ENCODE measurements at regions not wholly inside any gene's neighbourhood (a gene's known extent, or its start where the extent isn't known, plus 50 kb on each side); places are given as distances from the start of the nearest gene placed in this dataset.

DNA sequence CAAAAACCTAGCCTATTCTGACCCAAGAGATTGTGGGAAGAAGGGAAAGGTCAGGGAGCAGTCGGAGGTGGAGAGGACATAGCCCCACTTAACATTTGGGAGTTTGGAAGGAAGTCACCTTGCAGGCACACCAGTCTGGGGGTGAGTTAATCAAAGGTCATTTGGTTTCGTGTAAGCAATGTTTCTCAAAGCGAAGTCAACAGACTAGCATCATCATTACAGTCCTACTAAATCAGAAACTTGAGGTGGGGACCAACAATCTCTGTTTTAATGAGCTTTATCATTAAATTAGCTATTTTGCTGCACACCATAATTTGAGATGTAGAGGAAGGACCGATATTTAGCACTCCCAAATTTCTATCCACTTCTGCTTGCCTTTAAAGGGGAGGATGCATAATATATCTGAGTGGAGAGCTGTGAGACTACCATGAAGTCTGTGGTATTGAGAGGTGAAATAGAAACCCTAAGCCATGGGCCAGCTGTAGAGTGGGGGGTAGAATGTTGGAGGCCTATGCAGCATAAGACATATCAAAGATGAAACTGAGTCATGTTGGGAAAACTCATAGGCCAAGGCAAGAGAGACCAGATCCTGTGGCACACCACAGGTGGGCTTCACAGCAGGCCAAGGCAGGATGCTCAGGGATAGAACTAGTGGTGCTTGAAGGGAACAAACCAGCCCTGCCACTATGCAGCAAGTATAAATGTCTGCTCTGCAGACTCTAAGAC, 141.7 kb upstream of the ANKFN1 start:
- TF ChIP-seq, protein P1, sequence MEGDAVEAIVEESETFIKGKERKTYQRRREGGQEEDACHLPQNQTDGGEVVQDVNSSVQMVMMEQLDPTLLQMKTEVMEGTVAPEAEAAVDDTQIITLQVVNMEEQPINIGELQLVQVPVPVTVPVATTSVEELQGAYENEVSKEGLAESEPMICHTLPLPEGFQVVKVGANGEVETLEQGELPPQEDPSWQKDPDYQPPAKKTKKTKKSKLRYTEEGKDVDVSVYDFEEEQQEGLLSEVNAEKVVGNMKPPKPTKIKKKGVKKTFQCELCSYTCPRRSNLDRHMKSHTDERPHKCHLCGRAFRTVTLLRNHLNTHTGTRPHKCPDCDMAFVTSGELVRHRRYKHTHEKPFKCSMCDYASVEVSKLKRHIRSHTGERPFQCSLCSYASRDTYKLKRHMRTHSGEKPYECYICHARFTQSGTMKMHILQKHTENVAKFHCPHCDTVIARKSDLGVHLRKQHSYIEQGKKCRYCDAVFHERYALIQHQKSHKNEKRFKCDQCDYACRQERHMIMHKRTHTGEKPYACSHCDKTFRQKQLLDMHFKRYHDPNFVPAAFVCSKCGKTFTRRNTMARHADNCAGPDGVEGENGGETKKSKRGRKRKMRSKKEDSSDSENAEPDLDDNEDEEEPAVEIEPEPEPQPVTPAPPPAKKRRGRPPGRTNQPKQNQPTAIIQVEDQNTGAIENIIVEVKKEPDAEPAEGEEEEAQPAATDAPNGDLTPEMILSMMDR (IDR thresholded peaks at IDR 0.05), result no peak
- no peak for ATAC-seq
- intact Hi-C loops (cut with DNase I), result no loop called here
- no peak for DNase-seq
- Histone ChIP-seq H3K27ac (no peak overlapping the region), H3K36me3 (no peaks in the 10 kb centered on the region), H3K9me3 (no peaks in the 10 kb centered on the region), H3K4me1 (no peaks in the 10 kb centered on the region), H3K4me3 (no peak overlapping the region), H3K27me3 (peaks cover 0 to 3% (median 0%) of the 10 kb centered on the region in 4 donors)
- no peak for FAIRE-seq
- 59 to 73% methylated on average over 4 of the region's 4 CpGs for WGBS, 2 donors

DNA sequence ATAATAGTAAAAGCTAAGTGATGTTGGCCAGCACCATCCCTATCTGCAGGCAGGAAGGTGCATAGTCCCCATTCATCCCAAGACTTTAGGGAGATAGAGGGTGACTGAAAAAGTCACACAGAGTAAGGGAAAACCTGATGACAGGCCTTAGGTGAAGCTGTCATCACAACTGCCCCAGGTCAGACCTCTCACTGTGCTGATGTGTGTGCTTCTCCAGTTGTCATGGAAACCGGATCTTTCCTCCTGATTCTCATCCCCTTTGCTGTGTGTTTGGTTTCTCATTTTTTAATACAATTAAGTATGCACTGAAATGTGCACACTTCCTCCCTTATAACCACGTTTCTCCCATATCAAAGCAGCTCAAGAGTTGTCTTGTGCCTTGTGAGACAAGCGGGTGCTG, 135.1 kb upstream of the ANKFN1 start:
- intact Hi-C loops (cut with DNase I), result no loop called here
- H3K4me3 ChIP-seq, result no peak overlapping the region
- DNase-seq (no peak), FAIRE-seq (no peak), ATAC-seq (no peak)
- TF ChIP-seq, protein P1 (IDR thresholded peaks at IDR 0.05), result no peak
- H3K36me3 ChIP-seq, result no peaks in the 10 kb centered on the region
- no peaks in the 10 kb centered on the region for H3K4me1 ChIP-seq
- no peak overlapping the region for H3K27ac ChIP-seq
- peaks cover 0 to 3% (median 0%) of the 10 kb centered on the region in 4 donors for H3K27me3 ChIP-seq
- H3K9me3 ChIP-seq, result no peaks in the 10 kb centered on the region
- WGBS, 2 donors, result 48 to 52% methylated on average over 3 of the region's 3 CpGs

DNA sequence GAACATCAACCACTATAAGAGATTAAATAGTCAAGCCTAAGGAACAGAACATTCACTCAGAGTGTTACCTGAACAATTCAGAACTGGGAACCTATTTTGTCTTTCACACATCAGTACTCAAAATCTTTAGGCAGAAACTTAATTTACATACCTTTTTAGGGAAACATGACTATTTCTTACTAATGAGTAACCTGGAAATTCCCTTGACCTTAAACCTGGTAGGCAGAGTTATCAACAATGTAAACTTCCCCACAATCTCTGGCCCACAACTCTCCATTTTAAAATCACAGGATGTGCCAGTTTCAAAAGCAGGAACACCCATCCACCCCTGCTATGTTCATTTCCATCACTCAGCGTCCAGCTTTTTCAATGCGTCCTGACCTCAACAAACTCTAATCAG, 132.9 kb upstream of the ANKFN1 start:
- H3K9me3 ChIP-seq, result no peaks in the 10 kb centered on the region
- no peak overlapping the region for H3K4me3 ChIP-seq
- no peaks in the 10 kb centered on the region for H3K4me1 ChIP-seq
- no peaks in the 10 kb centered on the region for H3K36me3 ChIP-seq
- TF ChIP-seq, protein P1 (IDR thresholded peaks at IDR 0.05), result no peak
- H3K27me3 ChIP-seq, result peaks cover 0 to 3% (median 0%) of the 10 kb centered on the region in 4 donors
- WGBS, 2 donors, result 48 to 51% methylated on average over 2 of the region's 2 CpGs
- no peak for FAIRE-seq
- ATAC-seq, result no peak
- intact Hi-C loops (cut with DNase I), result no loop called here
- no peak for DNase-seq
- no peak overlapping the region for H3K27ac ChIP-seq

DNA sequence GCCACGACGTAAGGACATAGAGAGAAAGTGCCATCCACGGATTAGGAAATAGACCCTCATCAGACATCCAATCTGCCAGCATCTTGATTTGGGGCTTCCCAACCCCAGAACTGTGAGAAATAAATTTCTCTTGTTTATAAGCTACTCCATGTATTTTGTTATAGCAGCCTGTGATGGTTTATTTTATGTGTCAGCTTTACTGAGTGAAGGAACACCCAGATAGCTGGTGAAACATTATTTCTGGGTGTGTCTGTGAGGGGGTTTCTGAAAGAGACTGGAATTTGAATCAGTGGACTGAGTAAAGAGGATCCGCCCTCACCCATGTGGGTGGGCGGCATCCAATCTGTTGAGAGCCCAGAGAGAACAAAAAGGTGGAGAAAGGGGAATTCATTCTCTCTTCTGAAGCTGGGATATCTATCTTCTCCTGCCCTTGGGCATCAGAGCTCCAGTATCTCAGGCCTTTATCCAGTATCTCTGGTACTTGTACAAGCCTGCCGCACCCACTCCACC, 131.5 kb upstream of the ANKFN1 start:
- TF ChIP-seq, protein P1 (IDR thresholded peaks at IDR 0.05), result no peak
- Histone ChIP-seq H3K9me3 (no peaks in the 10 kb centered on the region), H3K36me3 (no peaks in the 10 kb centered on the region), H3K4me1 (no peaks in the 10 kb centered on the region), H3K27me3 (no peaks in the 10 kb centered on the region), H3K4me3 (no peak overlapping the region), H3K27ac (no peak overlapping the region)
- 83 to 89% methylated on average over 6 of the region's 6 CpGs for WGBS, 2 donors
- no peak for DNase-seq
- intact Hi-C loops (cut with DNase I), result no loop called here
- FAIRE-seq, result no peak
- no peak for ATAC-seq

DNA sequence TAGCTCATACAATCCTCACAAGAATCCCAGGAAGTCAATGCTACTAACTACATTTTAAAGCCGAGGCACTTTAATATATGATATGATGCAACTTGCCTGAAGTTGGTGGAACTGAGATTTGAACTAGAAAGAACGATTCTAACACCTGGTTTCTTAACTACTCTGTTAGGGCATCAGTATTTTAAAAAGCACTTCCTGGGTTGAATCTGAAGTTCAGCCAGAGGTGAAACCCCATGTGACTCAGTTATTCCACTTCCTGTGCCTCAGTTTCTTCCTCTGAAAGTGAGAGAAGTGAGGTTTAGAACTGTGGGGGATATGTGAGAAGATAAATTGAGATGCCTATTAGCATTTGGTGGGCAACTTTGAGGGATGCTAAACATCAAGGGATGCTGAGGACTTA, 129.4 kb upstream of the ANKFN1 start:
- WGBS, 2 donors, result 50 to 66% methylated on average over 2 of the region's 2 CpGs
- Histone ChIP-seq H3K27ac (no peak overlapping the region), H3K4me1 (no peaks in the 10 kb centered on the region), H3K9me3 (no peaks in the 10 kb centered on the region), H3K27me3 (no peaks in the 10 kb centered on the region), H3K36me3 (no peaks in the 10 kb centered on the region), H3K4me3 (no peak overlapping the region)
- DNase-seq, result no peak
- intact Hi-C loops (cut with DNase I), result no loop called here
- ATAC-seq, result no peak
- TF ChIP-seq, protein P1 (IDR thresholded peaks at IDR 0.05), result no peak
- no peak for FAIRE-seq
